GM23338 (cell line): ENCODE measurements at regions not wholly inside any gene's neighbourhood (a gene's known extent, or its start where the extent isn't known, plus 50 kb on each side); places are given as distances from the start of the nearest gene placed in this dataset.

Experiments
- ATAC-seq: fragments of 200-7000 bp; cut with Tn5 transposase; 3 replicates; pipeline ENCODE4 v1.9.1; 2020
- DNase-seq: peaks from one replicate; pipeline ENCODE4 v3.0.0-alpha.2; 2015; ENCODE audit warnings: low spot score
- H2AFZ ChIP-seq: fragments of 200-600 bp; sonication (generic); 2 replicates; pipeline ENCODE4 v1.8.0; 2016; ENCODE audit warnings: antibody characterized with exemption, mild to moderate bottlenecking, moderate library complexity
- H3F3A ChIP-seq: fragments of 200-600 bp; sonication (generic); replicated peaks from 2 replicates; pipeline ENCODE4 v1.8.0; 2017; ENCODE audit warnings: antibody characterized with exemption, mixed run types, low read depth
- H3K27ac ChIP-seq: fragments of 200-600 bp; sonication (generic); 2 replicates; pipeline ENCODE4 v1.6.1; 2016; ENCODE audit warnings: low read depth
- H3K27me3 ChIP-seq: fragments of 200-600 bp; sonication (generic); 2 replicates; pipeline ENCODE4 v1.8.0; 2016; ENCODE audit warnings: mild to moderate bottlenecking, mixed run types, moderate library complexity; ENCODE audit not compliant: insufficient read depth
- H3K36me3 ChIP-seq: fragments of 200-600 bp; sonication (generic); 2 replicates; pipeline ENCODE4 v1.8.0; 2016; ENCODE audit warnings: mild to moderate bottlenecking; ENCODE audit not compliant: insufficient read depth
- H3K4me1 ChIP-seq: fragments of 200-600 bp; sonication (generic); 2 replicates; pipeline ENCODE4 v1.8.0; 2016; ENCODE audit warnings: mild to moderate bottlenecking, moderate library complexity; ENCODE audit not compliant: insufficient read depth
- H3K4me2 ChIP-seq: fragments of 200-600 bp; sonication (generic); 2 replicates; pipeline ENCODE4 v1.7.1; 2017; ENCODE audit warnings: mixed run types
- H3K4me3 ChIP-seq: fragments of 200-600 bp; sonication (generic); 2 replicates; pipeline ENCODE4 v1.6.1; 2016; ENCODE audit warnings: mixed run types
- H3K79me2 ChIP-seq: fragments of 200-600 bp; sonication (generic); replicated peaks from 2 replicates; pipeline ENCODE4 v1.8.0; 2017; ENCODE audit warnings: mild to moderate bottlenecking; ENCODE audit not compliant: insufficient read depth
- H3K9me2 ChIP-seq: fragments of 200-600 bp; sonication (generic); 2 replicates; pipeline ENCODE4 v1.8.0; 2017; ENCODE audit not compliant: insufficient read depth
- H4K20me1 ChIP-seq: fragments of 200-600 bp; sonication (generic); replicated peaks from 2 replicates; pipeline ENCODE4 v1.8.0; 2017; ENCODE audit warnings: mild to moderate bottlenecking; ENCODE audit not compliant: insufficient read depth
- H3K27ac Mint-ChIP-seq: 2 replicates; pipeline ENCODE4 v1.8.0; 2020; ENCODE audit warnings: inconsistent platforms, mild to moderate bottlenecking, moderate library complexity, mixed read lengths
- H3K27me3 Mint-ChIP-seq: 3 replicates; pipeline ENCODE4 v1.8.0; 2022; ENCODE audit warnings: low read depth, mild to moderate bottlenecking, moderate library complexity, mixed read lengths, inconsistent platforms; ENCODE audit not compliant: insufficient read depth, poor library complexity
- H3K36me3 Mint-ChIP-seq: 3 replicates; pipeline ENCODE4 v1.8.0; 2021; ENCODE audit warnings: low read depth, mild to moderate bottlenecking, inconsistent platforms, moderate library complexity, mixed read lengths
- H3K4me1 Mint-ChIP-seq: 3 replicates; pipeline ENCODE4 v1.8.0; 2020; ENCODE audit warnings: mild to moderate bottlenecking, inconsistent platforms, mixed read lengths
- H3K4me3 Mint-ChIP-seq: 3 replicates; pipeline ENCODE4 v1.8.0; 2021; ENCODE audit warnings: moderate library complexity, mild to moderate bottlenecking, inconsistent platforms, mixed read lengths
- H3K9me3 Mint-ChIP-seq: 3 replicates; pipeline ENCODE4 v1.8.0; 2020; ENCODE audit warnings: moderate library complexity, mild to moderate bottlenecking, inconsistent platforms, mixed read lengths
- CREB1 ChIP-seq: fragments of 250-450 bp; sonication (Bioruptor Pico); IDR thresholded peaks from 2 replicates; pipeline ENCODE4 v1.5.0; 2020; ENCODE audit warnings: low read depth, mild to moderate bottlenecking, moderate library complexity
- EZH2phosphoT487 ChIP-seq: fragments of 200-600 bp; sonication (generic); IDR thresholded peaks from one replicate; pipeline ENCODE4 v1.8.1; 2018; ENCODE audit warnings: antibody characterized with exemption; ENCODE audit not compliant: unreplicated experiment
- JUNB ChIP-seq: IDR thresholded peaks from one replicate; pipeline ENCODE4 v1.6.1; 2016; ENCODE audit warnings: antibody characterized with exemption; ENCODE audit not compliant: unreplicated experiment
- NANOG ChIP-seq: IDR thresholded peaks from 2 replicates; pipeline ENCODE4 v1.6.1; 2016; ENCODE audit warnings: antibody characterized with exemption, borderline replicate concordance
- POLR2AphosphoS5 ChIP-seq: IDR thresholded peaks from 2 replicates; pipeline ENCODE4 v1.6.1; 2016; ENCODE audit warnings: antibody characterized with exemption, low read depth
- STAT1 ChIP-seq: IDR thresholded peaks from one replicate; pipeline ENCODE4 v1.6.1; 2016; ENCODE audit warnings: antibody characterized with exemption; ENCODE audit not compliant: unreplicated experiment
- ZNF331 ChIP-seq: fragments of 250-450 bp; sonication (Bioruptor Pico); IDR thresholded peaks from 2 replicates; pipeline ENCODE4 v1.5.0; 2020; ENCODE audit warnings: low read depth, mild to moderate bottlenecking, moderate library complexity
- TF ChIP-seq, protein P1 (sequence below), 2 experiments: fragments of 200-600 bp in 1 of 2; sonication (generic) in 1 of 2; conservative IDR thresholded peaks; 2 replicates each; pipeline versions ENCODE4 v1.5.1 to v1.6.1; 2016 to 2017; ENCODE audit warnings: antibody characterized with exemption in 2 of 2, low read depth in 2 of 2, mild to moderate bottlenecking in 2 of 2, moderate library complexity in 1 of 2
- TF ChIP-seq, protein P2 (sequence below): IDR thresholded peaks from one replicate; pipeline ENCODE4 v1.6.1; 2018; ENCODE audit warnings: antibody characterized with exemption; ENCODE audit not compliant: unreplicated experiment
- TF ChIP-seq, protein P3 (sequence below): IDR thresholded peaks from 2 replicates; pipeline ENCODE4 v1.6.1; 2016; ENCODE audit warnings: antibody characterized with exemption

DNA sequence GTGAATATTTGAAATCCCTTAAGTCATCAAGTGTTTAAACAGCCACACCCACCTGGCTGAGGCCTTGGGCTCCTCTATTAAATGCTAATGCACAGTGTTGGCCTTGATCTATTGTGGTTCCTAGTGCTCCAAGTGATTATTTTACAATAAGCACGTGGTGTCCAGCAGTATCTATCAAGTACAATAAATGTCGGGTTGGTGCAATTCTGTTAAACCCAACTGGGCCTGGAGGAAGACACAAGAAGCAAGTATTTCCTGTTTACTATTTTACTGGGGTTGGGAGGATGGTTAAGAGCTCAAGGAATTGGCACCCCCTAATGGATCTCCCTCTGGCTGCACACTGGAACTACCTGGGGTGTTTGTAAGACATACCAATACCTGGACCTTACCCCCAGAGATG lies 72.1 kb upstream of the HNF1B start:
- no peak overlapping the region for H3K4me3 ChIP-seq
- TF ChIP-seq, protein P1, sequence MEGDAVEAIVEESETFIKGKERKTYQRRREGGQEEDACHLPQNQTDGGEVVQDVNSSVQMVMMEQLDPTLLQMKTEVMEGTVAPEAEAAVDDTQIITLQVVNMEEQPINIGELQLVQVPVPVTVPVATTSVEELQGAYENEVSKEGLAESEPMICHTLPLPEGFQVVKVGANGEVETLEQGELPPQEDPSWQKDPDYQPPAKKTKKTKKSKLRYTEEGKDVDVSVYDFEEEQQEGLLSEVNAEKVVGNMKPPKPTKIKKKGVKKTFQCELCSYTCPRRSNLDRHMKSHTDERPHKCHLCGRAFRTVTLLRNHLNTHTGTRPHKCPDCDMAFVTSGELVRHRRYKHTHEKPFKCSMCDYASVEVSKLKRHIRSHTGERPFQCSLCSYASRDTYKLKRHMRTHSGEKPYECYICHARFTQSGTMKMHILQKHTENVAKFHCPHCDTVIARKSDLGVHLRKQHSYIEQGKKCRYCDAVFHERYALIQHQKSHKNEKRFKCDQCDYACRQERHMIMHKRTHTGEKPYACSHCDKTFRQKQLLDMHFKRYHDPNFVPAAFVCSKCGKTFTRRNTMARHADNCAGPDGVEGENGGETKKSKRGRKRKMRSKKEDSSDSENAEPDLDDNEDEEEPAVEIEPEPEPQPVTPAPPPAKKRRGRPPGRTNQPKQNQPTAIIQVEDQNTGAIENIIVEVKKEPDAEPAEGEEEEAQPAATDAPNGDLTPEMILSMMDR (conservative IDR thresholded peaks at IDR 0.05; ENCODE audit: low read depth in 2 of 2): peak; percentile 17 to 37; a peak in 3 of 4 replicates
- TF ChIP-seq POLR2AphosphoS5: no peak
- DNase-seq (peak; percentile 34), ATAC-seq (peak; percentile 59)
- no peaks in the 10 kb centered on the region for H3K79me2 ChIP-seq
- H3K27ac ChIP-seq: no peak overlapping the region
- H3K4me1 ChIP-seq: no peaks in the 10 kb centered on the region
- H3K4me2 ChIP-seq: no peak overlapping the region
- Mint-ChIP-seq H3K36me3 (no peaks in the 10 kb centered on the region), H3K4me1 (no peaks in the 10 kb centered on the region), H3K27me3 (peaks cover 5% of the 10 kb centered on the region), H3K4me3 (no peak overlapping the region), H3K27ac (no peak overlapping the region), H3K9me3 (no peaks in the 10 kb centered on the region; the same call in 2 of the 3 replicates)
- no peaks in the 10 kb centered on the region; the same call in 1 of the 2 replicates for H4K20me1 ChIP-seq
- no peaks in the 10 kb centered on the region for H3F3A ChIP-seq
- 0 out of 2 replicates have a peak, but pooled peaks cover 1% of the 10 kb centered on the region for H3K9me2 ChIP-seq
- H3K36me3 ChIP-seq: no peaks in the 10 kb centered on the region
- no peaks in the 10 kb centered on the region for H3K27me3 ChIP-seq
- H2AFZ ChIP-seq: no peak overlapping the region

DNA sequence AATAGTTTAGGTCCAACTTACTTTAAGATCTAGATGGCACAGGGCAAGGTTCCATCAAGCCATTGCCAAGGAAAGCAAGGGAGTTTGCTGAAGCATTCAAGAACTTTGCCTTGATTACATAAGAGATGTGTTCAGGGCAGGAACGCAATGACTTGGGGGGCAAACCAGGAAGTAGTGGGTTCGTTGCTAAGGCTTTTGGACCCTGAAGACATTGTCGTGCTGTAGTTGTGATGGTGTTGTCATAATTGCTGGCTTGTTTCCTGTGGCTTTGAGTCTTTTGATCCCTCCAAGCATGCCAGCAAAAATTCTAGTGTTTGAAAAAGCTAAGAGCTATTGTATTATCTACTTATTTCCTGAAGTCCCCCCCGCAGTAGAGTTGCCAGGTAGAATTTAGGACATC lies 70.7 kb upstream of the HNF1B start:
- no peak overlapping the region for H3K4me3 Mint-ChIP-seq
- Histone ChIP-seq H4K20me1 (no peaks in the 10 kb centered on the region; the same call in 1 of the 2 replicates), H3K36me3 (no peaks in the 10 kb centered on the region), H2AFZ (no peak overlapping the region), H3F3A (no peaks in the 10 kb centered on the region), H3K4me2 (no peak overlapping the region), H3K27me3 (no peaks in the 10 kb centered on the region), H3K4me3 (no peak overlapping the region), H3K79me2 (no peaks in the 10 kb centered on the region), H3K27ac (no peak overlapping the region), H3K9me2 (0 out of 2 replicates have a peak, but pooled peaks cover 5% of the 10 kb centered on the region), H3K4me1 (no peaks in the 10 kb centered on the region)
- H3K9me3 Mint-ChIP-seq: no peaks in the 10 kb centered on the region; the same call in 2 of the 3 replicates
- no peak for DNase-seq
- no peak overlapping the region for H3K27ac Mint-ChIP-seq
- no peaks in the 10 kb centered on the region for H3K4me1 Mint-ChIP-seq
- TF ChIP-seq STAT1: no peak
- TF ChIP-seq, protein P1 (conservative IDR thresholded peaks at IDR 0.05; ENCODE audit: low read depth in 2 of 2): no peak
- no peak for TF ChIP-seq JUNB
- TF ChIP-seq NANOG: no peak
- TF ChIP-seq POLR2AphosphoS5: no peak
- no peaks in the 10 kb centered on the region for H3K36me3 Mint-ChIP-seq
- no peak for ATAC-seq
- peaks cover 3% of the 10 kb centered on the region for H3K27me3 Mint-ChIP-seq

DNA sequence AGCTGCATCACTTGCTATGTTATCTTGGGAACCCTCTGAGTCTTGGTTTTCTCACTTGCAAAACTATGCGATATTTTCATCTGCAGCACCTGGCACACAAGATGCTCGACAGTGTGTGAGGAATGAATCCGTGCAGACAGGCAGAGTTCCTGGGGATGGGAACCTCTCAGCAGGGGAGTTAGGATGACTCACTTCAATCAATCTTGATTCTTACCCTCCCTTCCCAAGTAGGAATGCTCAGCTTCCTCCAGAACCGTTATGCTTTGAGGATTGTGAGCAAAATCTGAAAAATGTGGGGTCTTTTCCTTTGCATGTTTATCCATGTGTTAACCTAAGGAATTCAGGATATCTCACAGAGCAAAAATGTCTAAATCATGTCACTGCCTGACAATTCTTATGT lies 68.9 kb upstream of the HNF1B start:
- Histone ChIP-seq H3F3A (no peaks in the 10 kb centered on the region), H3K27ac (no peak overlapping the region), H3K36me3 (no peaks in the 10 kb centered on the region), H3K4me3 (no peak overlapping the region), H3K79me2 (no peaks in the 10 kb centered on the region), H3K27me3 (no peaks in the 10 kb centered on the region), H3K9me2 (0 out of 2 replicates have a peak, but pooled peaks cover 5% of the 10 kb centered on the region), H3K4me2 (no peak overlapping the region), H3K4me1 (no peaks in the 10 kb centered on the region), H4K20me1 (no peaks in the 10 kb centered on the region; the same call in 1 of the 2 replicates), H2AFZ (no peak overlapping the region)
- H3K4me1 Mint-ChIP-seq: no peaks in the 10 kb centered on the region
- H3K27ac Mint-ChIP-seq: no peak overlapping the region
- H3K36me3 Mint-ChIP-seq: no peaks in the 10 kb centered on the region
- no peak overlapping the region for H3K4me3 Mint-ChIP-seq
- H3K9me3 Mint-ChIP-seq: no peaks in the 10 kb centered on the region; the same call in 2 of the 3 replicates
- H3K27me3 Mint-ChIP-seq: peaks cover 3% of the 10 kb centered on the region
- peak; percentile 45 for DNase-seq
- ATAC-seq: no peak
- no peak for TF ChIP-seq EZH2phosphoT487
- TF ChIP-seq STAT1: no peak
- TF ChIP-seq ZNF331 (CRISPR knock-in tag): no peak
- TF ChIP-seq CREB1 (CRISPR knock-in tag): no peak
- no peak for TF ChIP-seq POLR2AphosphoS5
- TF ChIP-seq, protein P2, sequence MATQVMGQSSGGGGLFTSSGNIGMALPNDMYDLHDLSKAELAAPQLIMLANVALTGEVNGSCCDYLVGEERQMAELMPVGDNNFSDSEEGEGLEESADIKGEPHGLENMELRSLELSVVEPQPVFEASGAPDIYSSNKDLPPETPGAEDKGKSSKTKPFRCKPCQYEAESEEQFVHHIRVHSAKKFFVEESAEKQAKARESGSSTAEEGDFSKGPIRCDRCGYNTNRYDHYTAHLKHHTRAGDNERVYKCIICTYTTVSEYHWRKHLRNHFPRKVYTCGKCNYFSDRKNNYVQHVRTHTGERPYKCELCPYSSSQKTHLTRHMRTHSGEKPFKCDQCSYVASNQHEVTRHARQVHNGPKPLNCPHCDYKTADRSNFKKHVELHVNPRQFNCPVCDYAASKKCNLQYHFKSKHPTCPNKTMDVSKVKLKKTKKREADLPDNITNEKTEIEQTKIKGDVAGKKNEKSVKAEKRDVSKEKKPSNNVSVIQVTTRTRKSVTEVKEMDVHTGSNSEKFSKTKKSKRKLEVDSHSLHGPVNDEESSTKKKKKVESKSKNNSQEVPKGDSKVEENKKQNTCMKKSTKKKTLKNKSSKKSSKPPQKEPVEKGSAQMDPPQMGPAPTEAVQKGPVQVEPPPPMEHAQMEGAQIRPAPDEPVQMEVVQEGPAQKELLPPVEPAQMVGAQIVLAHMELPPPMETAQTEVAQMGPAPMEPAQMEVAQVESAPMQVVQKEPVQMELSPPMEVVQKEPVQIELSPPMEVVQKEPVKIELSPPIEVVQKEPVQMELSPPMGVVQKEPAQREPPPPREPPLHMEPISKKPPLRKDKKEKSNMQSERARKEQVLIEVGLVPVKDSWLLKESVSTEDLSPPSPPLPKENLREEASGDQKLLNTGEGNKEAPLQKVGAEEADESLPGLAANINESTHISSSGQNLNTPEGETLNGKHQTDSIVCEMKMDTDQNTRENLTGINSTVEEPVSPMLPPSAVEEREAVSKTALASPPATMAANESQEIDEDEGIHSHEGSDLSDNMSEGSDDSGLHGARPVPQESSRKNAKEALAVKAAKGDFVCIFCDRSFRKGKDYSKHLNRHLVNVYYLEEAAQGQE: no peak
- TF ChIP-seq, protein P3, sequence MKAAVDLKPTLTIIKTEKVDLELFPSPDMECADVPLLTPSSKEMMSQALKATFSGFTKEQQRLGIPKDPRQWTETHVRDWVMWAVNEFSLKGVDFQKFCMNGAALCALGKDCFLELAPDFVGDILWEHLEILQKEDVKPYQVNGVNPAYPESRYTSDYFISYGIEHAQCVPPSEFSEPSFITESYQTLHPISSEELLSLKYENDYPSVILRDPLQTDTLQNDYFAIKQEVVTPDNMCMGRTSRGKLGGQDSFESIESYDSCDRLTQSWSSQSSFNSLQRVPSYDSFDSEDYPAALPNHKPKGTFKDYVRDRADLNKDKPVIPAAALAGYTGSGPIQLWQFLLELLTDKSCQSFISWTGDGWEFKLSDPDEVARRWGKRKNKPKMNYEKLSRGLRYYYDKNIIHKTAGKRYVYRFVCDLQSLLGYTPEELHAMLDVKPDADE: no peak
- no peak for TF ChIP-seq NANOG
- no peak for TF ChIP-seq JUNB
